Activated T-cell treated with anti-CD3 and anti-CD28 coated beads, Interleukin-2, amount 50 U/mL, for 24 hours (primary cell): ENCODE measurements at regions not wholly inside any gene's neighbourhood (a gene's known extent, or its start where the extent isn't known, plus 50 kb on each side); places are given as distances from the start of the nearest gene placed in this dataset.

ENCODE experiments used
- DNase-seq: peaks from one replicate; pipeline ENCODE4 v3.0.0-alpha.2; 2020
- H3K27ac Mint-ChIP-seq: 2 replicates; pipeline ENCODE4 v1.8.0; 2020; ENCODE audit warnings: mild to moderate bottlenecking, mixed read lengths
- H3K27me3 Mint-ChIP-seq: 2 replicates; pipeline ENCODE4 v1.8.0; 2020; ENCODE audit warnings: mixed read lengths
- H3K36me3 Mint-ChIP-seq: 2 replicates; pipeline ENCODE4 v1.8.0; 2020; ENCODE audit warnings: low read depth, mixed read lengths
- H3K4me1 Mint-ChIP-seq: 2 replicates; pipeline ENCODE4 v1.8.0; 2020; ENCODE audit warnings: low read depth, mixed read lengths
- H3K4me3 Mint-ChIP-seq: 2 replicates; pipeline ENCODE4 v1.8.0; 2020; ENCODE audit warnings: mild to moderate bottlenecking, moderate library complexity, mixed read lengths
- H3K9me3 Mint-ChIP-seq: 2 replicates; pipeline ENCODE4 v1.8.0; 2020; ENCODE audit warnings: mixed read lengths

DNA sequence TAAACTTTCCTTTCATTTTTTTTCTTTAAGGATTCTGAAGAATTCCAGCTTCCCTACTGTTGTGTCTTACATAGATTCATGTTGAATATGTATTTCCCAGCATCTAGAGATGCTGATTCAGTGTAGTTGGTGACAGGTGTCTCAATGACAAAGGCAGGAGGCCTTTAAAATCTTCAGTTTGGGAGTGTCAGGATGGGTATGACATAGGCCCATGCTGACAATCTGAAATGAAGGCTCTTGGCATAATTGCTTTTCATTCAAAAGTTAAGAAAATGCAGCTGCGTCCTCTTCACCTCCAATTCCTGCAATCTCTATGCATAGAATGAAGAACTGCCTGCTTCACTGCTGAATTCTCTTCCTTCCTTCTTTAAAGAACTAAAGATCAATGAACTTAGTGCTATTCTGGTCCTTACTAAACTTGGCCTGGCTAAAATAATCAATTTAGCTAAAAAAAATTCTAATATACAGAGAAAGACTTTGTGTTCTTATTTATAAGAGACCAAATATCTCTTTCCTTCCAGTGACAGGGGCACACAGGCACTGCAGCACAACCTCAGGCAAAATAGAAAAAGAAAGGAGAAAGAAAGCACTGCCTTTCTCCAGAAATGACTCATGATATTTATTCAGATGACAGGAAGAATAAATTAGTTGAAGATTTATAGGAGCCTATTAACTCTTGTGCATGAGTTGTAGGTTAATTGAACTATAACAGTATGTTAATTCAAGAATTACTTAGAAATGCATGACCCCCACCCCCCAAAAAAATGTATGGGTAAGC is 152.6 kb upstream of the GBE1 start:
- H3K27ac Mint-ChIP-seq = no peak overlapping the region

DNA sequence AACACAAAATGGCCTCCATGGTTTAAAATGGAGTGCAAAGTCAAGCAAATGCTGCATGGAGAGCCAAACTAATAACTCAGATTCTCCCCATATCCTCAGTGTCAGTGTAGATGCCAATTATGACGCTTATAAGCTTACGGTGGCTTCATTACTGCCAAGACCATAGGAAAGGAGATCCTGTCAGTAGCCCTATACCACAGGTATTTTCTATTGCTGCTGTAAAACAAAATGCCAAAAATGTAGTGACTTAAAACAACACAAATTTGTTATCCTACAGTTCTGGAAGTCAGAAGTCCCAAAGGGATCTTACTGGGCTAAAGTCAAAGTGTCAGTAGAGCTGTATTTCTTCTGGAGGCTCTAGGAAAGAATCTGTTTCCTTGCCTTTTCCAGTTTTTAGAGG is 149.8 kb upstream of the GBE1 start:
- Mint-ChIP-seq H3K4me3 (no peak overlapping the region), H3K4me1 (no peaks in the 10 kb centered on the region), H3K27me3 (peaks cover 8% of the 10 kb centered on the region), H3K27ac (no peak overlapping the region), H3K36me3 (no peaks in the 10 kb centered on the region), H3K9me3 (no peaks in the 10 kb centered on the region)
- no peak for DNase-seq

More for the DNA sequence above, 152.6 kb upstream of the GBE1 start:
- H3K9me3 Mint-ChIP-seq = no peaks in the 10 kb centered on the region
- no peak for DNase-seq
- H3K36me3 Mint-ChIP-seq = no peaks in the 10 kb centered on the region
- H3K27me3 Mint-ChIP-seq = peaks cover 2% of the 10 kb centered on the region
- H3K4me3 Mint-ChIP-seq = no peak overlapping the region
- no peaks in the 10 kb centered on the region for H3K4me1 Mint-ChIP-seq

DNA sequence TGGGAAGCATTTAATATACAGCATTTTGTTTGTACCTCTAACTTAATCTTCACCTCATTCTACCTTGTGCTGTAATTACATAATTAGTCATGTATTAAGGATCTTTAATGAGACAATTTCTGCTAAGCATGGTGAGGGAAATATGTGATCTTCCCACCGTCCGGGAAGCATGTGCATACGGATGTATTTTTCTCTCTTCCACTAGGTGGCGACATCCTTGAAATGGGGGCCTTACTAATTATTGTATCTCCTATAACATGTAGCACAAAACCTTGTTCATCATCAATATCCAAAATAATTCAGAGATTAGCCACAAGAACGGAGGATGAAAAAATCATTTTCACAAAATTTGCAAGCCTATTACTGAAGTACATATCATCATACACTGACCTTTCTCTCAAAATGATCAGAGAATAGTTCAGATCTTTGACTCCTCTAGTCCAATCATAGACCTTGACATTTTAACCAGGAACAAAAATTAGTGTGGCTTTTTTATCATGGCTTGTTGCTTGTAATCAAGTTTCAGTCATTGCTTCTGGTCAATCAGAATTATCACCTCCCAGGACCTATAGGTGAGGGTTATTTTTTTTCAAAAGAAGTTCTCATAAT is 148.9 kb upstream of the GBE1 start:
- Mint-ChIP-seq H3K4me1 (no peaks in the 10 kb centered on the region), H3K4me3 (no peak overlapping the region), H3K27me3 (peaks cover 8% of the 10 kb centered on the region), H3K36me3 (no peaks in the 10 kb centered on the region), H3K27ac (no peak overlapping the region), H3K9me3 (no peaks in the 10 kb centered on the region)
- DNase-seq = no peak

GRCh38 chr3:81909796-81910195 is 148.4 kb upstream of the GBE1 start:
- H3K27ac Mint-ChIP-seq = no peak overlapping the region
- no peaks in the 10 kb centered on the region for H3K9me3 Mint-ChIP-seq
- no peak for DNase-seq
- H3K4me3 Mint-ChIP-seq = no peak overlapping the region
- H3K4me1 Mint-ChIP-seq = no peaks in the 10 kb centered on the region
- H3K27me3 Mint-ChIP-seq = peaks cover 8% of the 10 kb centered on the region
- no peaks in the 10 kb centered on the region for H3K36me3 Mint-ChIP-seq

DNA sequence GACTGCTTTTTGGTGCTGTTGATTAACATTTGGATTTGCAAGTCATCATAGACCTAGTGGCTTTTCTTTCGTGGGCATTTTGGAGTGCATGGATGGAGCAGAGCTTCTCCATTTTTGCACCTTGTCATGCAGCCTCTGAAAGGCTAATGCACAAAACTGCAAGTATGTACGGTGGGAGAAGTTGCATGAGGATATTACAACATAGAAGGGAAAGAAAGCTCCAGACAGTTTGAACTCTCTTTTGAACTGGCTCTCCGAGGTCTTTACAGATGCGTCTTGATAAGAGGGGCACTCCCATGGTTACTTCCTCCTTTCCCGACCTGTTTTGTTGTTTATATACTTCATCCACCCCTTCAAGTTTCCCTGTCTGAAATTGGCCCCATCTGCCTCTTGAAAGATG is 147.1 kb upstream of the GBE1 start:
- H3K4me1 Mint-ChIP-seq = no peaks in the 10 kb centered on the region
- H3K4me3 Mint-ChIP-seq = no peak overlapping the region
- no peaks in the 10 kb centered on the region for H3K9me3 Mint-ChIP-seq
- no peak for DNase-seq
- H3K36me3 Mint-ChIP-seq = no peaks in the 10 kb centered on the region
- peaks cover 8% of the 10 kb centered on the region for H3K27me3 Mint-ChIP-seq
- H3K27ac Mint-ChIP-seq = no peak overlapping the region

DNA sequence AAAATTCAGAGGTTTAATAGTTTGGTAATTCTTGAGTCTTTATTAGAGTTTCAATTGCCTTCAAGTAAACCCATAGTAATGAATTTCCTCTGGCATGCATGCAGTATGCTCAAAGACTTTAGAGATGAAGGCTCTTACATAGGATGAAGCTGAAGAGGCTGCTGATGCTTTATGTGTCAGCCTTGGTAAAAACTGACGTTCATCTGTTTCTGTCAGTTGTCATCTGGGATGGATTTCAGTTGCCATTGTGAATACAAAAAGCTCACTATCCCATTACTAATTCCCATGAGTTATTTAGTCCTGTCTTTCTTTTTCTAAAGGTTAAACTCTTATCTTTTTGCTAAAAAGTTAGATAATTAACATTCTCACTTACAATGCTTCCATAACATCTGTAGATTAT is 136.9 kb upstream of the GBE1 start:
- Mint-ChIP-seq H3K36me3 (no peaks in the 10 kb centered on the region), H3K4me1 (no peaks in the 10 kb centered on the region), H3K27ac (no peak overlapping the region), H3K27me3 (no peaks in the 10 kb centered on the region), H3K4me3 (no peak overlapping the region), H3K9me3 (no peaks in the 10 kb centered on the region)
- no peak for DNase-seq

DNA sequence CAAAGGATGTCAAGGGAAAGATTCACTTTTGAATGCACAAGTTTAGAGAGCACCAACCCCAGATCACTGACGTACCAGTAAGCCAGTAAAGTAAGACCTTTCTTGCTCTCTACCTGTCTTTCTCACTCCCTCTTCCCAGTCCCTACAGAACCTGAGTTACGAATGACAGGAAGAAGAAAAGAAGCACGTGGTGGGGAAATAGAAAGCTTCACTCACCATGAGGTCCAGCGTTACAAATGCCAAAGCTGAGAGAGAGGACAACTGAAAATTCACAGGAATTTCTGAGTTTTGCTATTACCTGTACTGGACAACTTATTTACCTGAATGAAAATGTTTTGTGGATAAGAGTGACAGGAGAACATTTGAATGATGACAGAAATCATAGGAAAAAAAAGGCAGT is 133.2 kb upstream of the GBE1 start:
- Mint-ChIP-seq H3K36me3 (no peaks in the 10 kb centered on the region), H3K27ac (no peak overlapping the region), H3K4me1 (no peaks in the 10 kb centered on the region), H3K27me3 (no peaks in the 10 kb centered on the region), H3K4me3 (no peak overlapping the region), H3K9me3 (no peaks in the 10 kb centered on the region)
- no peak for DNase-seq

DNA sequence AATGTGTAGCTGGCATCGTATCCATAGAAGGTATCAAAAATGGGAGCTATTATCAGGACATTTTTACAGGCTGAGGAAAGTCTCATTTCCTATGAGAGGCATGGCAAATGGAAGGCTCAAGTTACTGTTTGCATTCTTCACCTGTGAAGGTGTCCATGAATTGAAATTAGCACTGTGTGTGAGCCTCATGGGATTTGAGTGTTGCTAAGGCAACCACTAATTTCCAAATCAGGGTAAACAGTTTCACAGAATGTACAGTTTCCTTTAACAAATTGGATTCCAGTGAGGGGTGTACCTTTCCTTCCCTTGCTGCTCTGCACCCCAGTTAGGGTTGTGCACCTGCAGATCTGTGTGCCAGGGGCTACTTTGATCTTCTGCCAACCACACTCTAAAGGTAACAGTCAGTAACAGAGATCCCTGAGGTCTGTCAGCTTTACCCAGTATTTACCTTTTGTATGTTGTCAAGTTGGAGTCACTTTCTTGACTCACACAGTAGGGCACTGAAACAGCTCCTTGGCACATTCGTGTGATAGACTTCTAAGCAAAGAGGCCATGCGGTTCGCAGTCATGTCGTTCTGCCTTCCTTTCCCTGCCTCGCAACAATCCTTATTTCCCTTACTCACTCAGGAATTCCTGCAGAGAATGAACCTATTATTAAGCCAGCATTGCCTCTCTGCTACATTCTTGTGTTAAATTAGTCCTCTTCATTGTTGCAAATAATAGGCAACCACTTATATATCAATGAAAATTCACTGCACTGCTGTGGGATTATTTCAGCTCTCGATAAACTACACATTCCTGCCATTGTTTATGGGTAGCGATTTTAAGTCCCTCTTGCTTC is 129.8 kb upstream of the GBE1 start:
- Mint-ChIP-seq H3K36me3 (no peaks in the 10 kb centered on the region), H3K9me3 (no peaks in the 10 kb centered on the region), H3K27ac (no peak overlapping the region), H3K27me3 (no peaks in the 10 kb centered on the region), H3K4me1 (no peaks in the 10 kb centered on the region), H3K4me3 (no peak overlapping the region)
- DNase-seq = no peak

DNA sequence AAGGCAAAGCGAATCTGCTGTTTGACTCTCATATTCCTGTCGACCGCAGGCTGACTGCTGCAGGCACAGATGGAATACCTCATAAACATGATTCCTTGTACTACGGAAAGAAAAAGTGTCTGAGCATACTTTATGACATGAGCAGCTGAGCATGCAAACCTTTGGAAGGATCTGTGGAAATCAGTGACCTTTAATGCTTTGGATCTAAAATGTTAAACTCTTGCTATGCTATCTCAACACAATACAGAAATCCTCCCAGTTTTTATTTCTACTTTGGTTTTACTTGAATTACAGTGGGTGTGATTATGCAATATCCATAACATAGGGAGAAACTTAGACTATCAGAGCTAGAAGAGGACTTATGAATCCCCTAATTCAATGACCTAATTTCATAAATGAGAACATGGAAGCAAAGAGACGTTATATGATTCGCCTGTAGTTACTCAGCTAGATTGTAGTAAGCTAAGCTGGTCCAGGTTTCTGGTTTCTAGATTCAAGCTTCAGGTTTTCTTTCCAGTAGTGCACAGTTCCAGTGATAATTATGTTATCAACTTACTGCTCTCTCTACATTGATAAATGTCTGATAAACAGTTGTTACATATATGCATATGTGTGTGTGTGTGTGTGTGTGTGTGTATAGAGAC is 127.6 kb upstream of the GBE1 start:
- H3K36me3 Mint-ChIP-seq = no peaks in the 10 kb centered on the region
- H3K27ac Mint-ChIP-seq = no peak overlapping the region
- DNase-seq = no peak
- H3K9me3 Mint-ChIP-seq = no peaks in the 10 kb centered on the region
- no peaks in the 10 kb centered on the region for H3K4me1 Mint-ChIP-seq
- H3K27me3 Mint-ChIP-seq = no peaks in the 10 kb centered on the region
- H3K4me3 Mint-ChIP-seq = no peak overlapping the region

GRCh38 chr3:81887448-81887847 is 126.0 kb upstream of the GBE1 start:
- Mint-ChIP-seq H3K36me3 (no peaks in the 10 kb centered on the region), H3K27me3 (no peaks in the 10 kb centered on the region), H3K27ac (no peak overlapping the region)

DNA sequence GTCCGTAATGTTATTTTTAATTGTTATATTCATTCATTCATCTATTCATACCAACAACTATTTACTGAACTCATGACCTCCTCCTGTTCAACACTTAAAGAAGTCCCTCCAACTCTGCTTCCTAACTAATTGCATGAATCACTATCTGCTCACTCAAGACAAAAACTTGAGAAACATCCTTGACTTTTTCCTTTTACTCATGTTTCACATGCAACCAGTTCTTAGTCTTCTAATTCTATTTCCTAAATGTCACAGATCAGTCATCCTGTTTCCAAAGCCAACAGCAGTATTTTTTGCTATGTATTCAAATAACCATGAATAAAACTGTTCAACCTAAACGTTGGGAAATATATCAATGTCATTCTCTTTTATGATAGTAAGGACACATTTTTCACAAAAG is 124.6 kb upstream of the GBE1 start:
- Mint-ChIP-seq H3K9me3 (no peaks in the 10 kb centered on the region), H3K4me3 (no peak overlapping the region), H3K27ac (no peak overlapping the region), H3K36me3 (no peaks in the 10 kb centered on the region), H3K4me1 (no peaks in the 10 kb centered on the region), H3K27me3 (no peaks in the 10 kb centered on the region)
- DNase-seq = no peak

More at GRCh38 chr3:81887448-81887847, 126.0 kb upstream of the GBE1 start:
- no peak for DNase-seq
- H3K9me3 Mint-ChIP-seq = no peaks in the 10 kb centered on the region
- no peak overlapping the region for H3K4me3 Mint-ChIP-seq
- H3K4me1 Mint-ChIP-seq = no peaks in the 10 kb centered on the region

DNA sequence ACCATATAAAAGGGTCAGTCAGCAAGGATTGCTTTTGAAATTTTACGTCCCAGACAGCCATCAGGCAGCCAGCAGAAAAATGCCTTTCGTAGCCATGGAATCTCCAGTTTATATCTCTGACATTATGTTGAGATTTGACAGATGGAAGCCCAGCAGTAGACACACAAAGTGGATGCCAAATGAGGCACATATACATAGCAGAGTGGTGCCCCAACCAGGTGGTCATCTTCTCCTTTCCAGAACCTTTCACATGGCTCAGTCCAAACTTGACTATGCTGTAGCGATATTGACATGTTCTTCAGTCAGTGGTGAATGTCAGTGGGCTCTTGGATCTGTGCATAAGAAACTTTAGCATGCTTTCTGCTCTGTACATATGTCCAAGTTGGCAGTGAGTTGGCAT is 123.3 kb upstream of the GBE1 start:
- no peak overlapping the region for H3K27ac Mint-ChIP-seq
- no peaks in the 10 kb centered on the region for H3K9me3 Mint-ChIP-seq
- H3K27me3 Mint-ChIP-seq = no peaks in the 10 kb centered on the region
- H3K36me3 Mint-ChIP-seq = no peaks in the 10 kb centered on the region
- H3K4me3 Mint-ChIP-seq = no peak overlapping the region
- no peaks in the 10 kb centered on the region for H3K4me1 Mint-ChIP-seq
- no peak for DNase-seq

- peaks cover 2% of the 10 kb centered on the region for H3K9me3 Mint-ChIP-seq
- no peak overlapping the region for H3K27ac Mint-ChIP-seq
- H3K4me3 Mint-ChIP-seq = no peak overlapping the region
- H3K36me3 Mint-ChIP-seq = no peaks in the 10 kb centered on the region
- H3K4me1 Mint-ChIP-seq = no peaks in the 10 kb centered on the region
- H3K27me3 Mint-ChIP-seq = peaks cover 7% of the 10 kb centered on the region
- DNase-seq = no peak
Measured at GRCh38 chr3:81876826-81877225, 115.4 kb upstream of the GBE1 start.

DNA sequence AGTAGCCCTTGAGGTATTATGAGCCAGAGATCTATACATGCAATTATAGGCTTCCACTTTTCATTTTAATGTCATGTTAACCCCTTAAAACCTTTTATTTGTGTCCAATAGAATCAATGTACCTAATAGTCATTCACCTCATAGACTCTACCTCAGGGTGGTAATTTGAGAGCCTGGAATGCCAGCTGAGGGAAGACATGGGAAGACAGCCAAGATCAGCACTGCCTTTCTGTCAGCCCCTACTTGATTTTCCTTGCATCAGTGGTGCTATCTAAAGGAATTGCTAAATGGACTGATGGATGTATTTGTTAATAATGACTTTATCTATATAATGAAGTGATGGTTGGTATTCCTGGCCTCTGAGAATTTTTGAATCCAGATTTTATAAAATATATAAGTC is 113.3 kb upstream of the GBE1 start:
- Mint-ChIP-seq H3K27ac (no peak overlapping the region), H3K4me3 (no peak overlapping the region), H3K27me3 (peaks cover 10% of the 10 kb centered on the region), H3K36me3 (no peaks in the 10 kb centered on the region), H3K4me1 (no peaks in the 10 kb centered on the region), H3K9me3 (peaks cover 2% of the 10 kb centered on the region)
- DNase-seq = no peak
